GM19025 (cell line): ENCODE measurements at regions not wholly inside any gene's neighbourhood (a gene's known extent, or its start where the extent isn't known, plus 50 kb on each side); places are given as distances from the start of the nearest gene placed in this dataset.

Experiments used
- ATAC-seq: cut with Tn5 transposase; IDR thresholded peaks from one replicate; pipeline ENCODE4 v1.9.1; 2021; ENCODE audit warnings: mild to moderate bottlenecking, low read depth, moderate library complexity; ENCODE audit not compliant: unreplicated experiment

GRCh38 chr11:113584371-113584770, 109.2 kb upstream of the DRD2 start:
- no peak for ATAC-seq

GRCh38 chr11:113581713-113582112, 106.5 kb upstream of the DRD2 start:
- ATAC-seq, result no peak

GRCh38 chr11:113579292-113579940, 104.2 kb upstream of the DRD2 start:
- no peak for ATAC-seq

GRCh38 chr11:113578715-113579250, 103.6 kb upstream of the DRD2 start:
- ATAC-seq, result no peak

GRCh38 chr11:113578033-113578380, 102.8 kb upstream of the DRD2 start:
- no peak for ATAC-seq

- ATAC-seq, result no peak
Observed at GRCh38 chr11:113577356-113578032, 102.3 kb upstream of the DRD2 start.

- no peak for ATAC-seq
Observed at GRCh38 chr11:113574586-113574985, 99.4 kb upstream of the DRD2 start.

GRCh38 chr11:113574171-113574570, 99.0 kb upstream of the DRD2 start:
- no peak for ATAC-seq

GRCh38 chr11:113572136-113572735, 97.0 kb upstream of the DRD2 start:
- no peak for ATAC-seq

- ATAC-seq, result no peak
Observed at GRCh38 chr11:113571531-113571930, 96.3 kb upstream of the DRD2 start.

GRCh38 chr11:113570906-113571305, 95.7 kb upstream of the DRD2 start:
- no peak for ATAC-seq

- ATAC-seq, result no peak
Observed at GRCh38 chr11:113569391-113569790, 94.2 kb upstream of the DRD2 start.

GRCh38 chr11:113568566-113568965, 93.4 kb upstream of the DRD2 start:
- ATAC-seq, result no peak

- no peak for ATAC-seq
Observed at GRCh38 chr11:113567867-113568544, 92.8 kb upstream of the DRD2 start.

GRCh38 chr11:113567097-113567496, 91.9 kb upstream of the DRD2 start:
- ATAC-seq, result no peak

GRCh38 chr11:113564527-113565130, 89.4 kb upstream of the DRD2 start:
- ATAC-seq, result no peak

GRCh38 chr11:113563766-113564526, 88.7 kb upstream of the DRD2 start:
- no peak for ATAC-seq

GRCh38 chr11:113562981-113563461, 87.8 kb upstream of the DRD2 start:
- no peak for ATAC-seq

- ATAC-seq, result no peak
Observed at GRCh38 chr11:113562576-113562975, 87.4 kb upstream of the DRD2 start.

- ATAC-seq, result no peak
Observed at GRCh38 chr11:113557926-113558325, 82.7 kb upstream of the DRD2 start.
